ENCODE measurements at regions not wholly inside any gene's neighbourhood (a gene's known extent, or its start where the extent isn't known, plus 50 kb on each side); places are given as distances from the start of the nearest gene placed in this dataset.

DNA sequence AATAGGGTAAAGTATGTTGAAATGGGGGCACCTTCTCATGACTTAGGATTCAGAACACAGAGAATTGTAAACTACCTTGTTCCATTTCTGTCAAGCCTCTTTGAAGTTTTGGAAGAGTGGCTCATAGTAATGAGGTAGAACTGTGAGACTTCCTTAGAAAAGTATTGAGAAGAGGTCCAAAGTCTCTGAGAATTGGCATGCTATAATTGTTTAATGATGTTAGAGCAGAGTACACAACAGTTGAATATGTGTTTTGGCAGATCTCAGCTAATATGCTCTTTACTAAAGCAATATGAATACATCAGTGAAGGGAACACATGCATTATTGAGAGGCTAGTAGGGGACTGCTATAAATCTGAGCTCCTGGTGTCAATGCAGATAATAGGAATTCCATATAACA, 579.4 kb upstream of the RIOK2 start:
- no peak for DNase-seq (ENCODE audit: low spot score)
- Histone ChIP-seq H3K4me3 (no peak overlapping the region), H2AFZ (no peak overlapping the region), H3K9me2 (replicated peaks; ENCODE audit: insufficient read depth) (no peaks in the 10 kb centered on the region), H3K27ac (no peak overlapping the region), H3K4me2 (no peak overlapping the region), H3K9me3 (ENCODE audit: low read depth) (no peaks in the 10 kb centered on the region), H3K4me1 (ENCODE audit: insufficient read depth) (no peaks in the 10 kb centered on the region), H3K79me2 (no peaks in the 10 kb centered on the region), H4K20me1 (ENCODE audit: insufficient read depth, poor library complexity, severe bottlenecking) (no peaks in the 10 kb centered on the region), H3K27me3 (no peaks in the 10 kb centered on the region), H3K36me3 (replicated peaks; ENCODE audit: insufficient read depth, low read depth) (no peaks in the 10 kb centered on the region)
- TF ChIP-seq, protein P1, sequence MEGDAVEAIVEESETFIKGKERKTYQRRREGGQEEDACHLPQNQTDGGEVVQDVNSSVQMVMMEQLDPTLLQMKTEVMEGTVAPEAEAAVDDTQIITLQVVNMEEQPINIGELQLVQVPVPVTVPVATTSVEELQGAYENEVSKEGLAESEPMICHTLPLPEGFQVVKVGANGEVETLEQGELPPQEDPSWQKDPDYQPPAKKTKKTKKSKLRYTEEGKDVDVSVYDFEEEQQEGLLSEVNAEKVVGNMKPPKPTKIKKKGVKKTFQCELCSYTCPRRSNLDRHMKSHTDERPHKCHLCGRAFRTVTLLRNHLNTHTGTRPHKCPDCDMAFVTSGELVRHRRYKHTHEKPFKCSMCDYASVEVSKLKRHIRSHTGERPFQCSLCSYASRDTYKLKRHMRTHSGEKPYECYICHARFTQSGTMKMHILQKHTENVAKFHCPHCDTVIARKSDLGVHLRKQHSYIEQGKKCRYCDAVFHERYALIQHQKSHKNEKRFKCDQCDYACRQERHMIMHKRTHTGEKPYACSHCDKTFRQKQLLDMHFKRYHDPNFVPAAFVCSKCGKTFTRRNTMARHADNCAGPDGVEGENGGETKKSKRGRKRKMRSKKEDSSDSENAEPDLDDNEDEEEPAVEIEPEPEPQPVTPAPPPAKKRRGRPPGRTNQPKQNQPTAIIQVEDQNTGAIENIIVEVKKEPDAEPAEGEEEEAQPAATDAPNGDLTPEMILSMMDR (IDR thresholded peaks at IDR 0.05; ENCODE audit: poor library complexity): no peak
- TF ChIP-seq EZH2phosphoT487 (IDR thresholded peaks at IDR 0.05; ENCODE audit: low read depth, severe bottlenecking, unreplicated experiment) (no peak), EZH2 (IDR thresholded peaks at IDR 0.05; ENCODE audit: borderline replicate concordance) (no peak)

DNA sequence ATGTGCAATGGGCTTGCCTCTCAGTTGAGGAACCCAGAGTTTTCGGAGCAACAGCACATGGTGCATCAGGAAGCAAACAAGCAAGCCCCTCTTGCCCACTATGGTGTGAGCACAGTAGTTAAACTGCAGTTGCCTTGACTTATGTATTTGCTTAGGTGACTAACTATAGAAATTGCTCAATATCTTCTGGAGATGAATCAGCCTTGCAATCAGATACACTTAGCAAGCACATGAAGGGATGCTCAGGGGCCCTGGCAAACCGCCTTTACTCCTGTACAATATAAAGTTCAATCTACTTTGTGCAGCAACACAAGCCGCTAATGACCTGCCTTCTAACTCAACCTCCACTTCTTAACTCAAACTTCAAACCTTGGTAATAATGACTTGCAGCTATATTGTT, 581.7 kb upstream of the RIOK2 start:
- Histone ChIP-seq H3K27ac (no peak overlapping the region), H3K79me2 (no peaks in the 10 kb centered on the region), H4K20me1 (ENCODE audit: insufficient read depth, poor library complexity, severe bottlenecking) (no peaks in the 10 kb centered on the region), H3K9me3 (ENCODE audit: low read depth) (no peaks in the 10 kb centered on the region), H3K9me2 (replicated peaks; ENCODE audit: insufficient read depth) (no peaks in the 10 kb centered on the region), H3K36me3 (replicated peaks; ENCODE audit: insufficient read depth, low read depth) (no peaks in the 10 kb centered on the region), H3K4me1 (ENCODE audit: insufficient read depth) (no peaks in the 10 kb centered on the region), H3K27me3 (no peaks in the 10 kb centered on the region), H2AFZ (no peak overlapping the region), H3K4me2 (no peak overlapping the region), H3K4me3 (no peak overlapping the region)
- TF ChIP-seq EZH2 (IDR thresholded peaks at IDR 0.05; ENCODE audit: borderline replicate concordance): no peak
- TF ChIP-seq, protein P1 (IDR thresholded peaks at IDR 0.05; ENCODE audit: poor library complexity): no peak
- TF ChIP-seq EZH2phosphoT487 (IDR thresholded peaks at IDR 0.05; ENCODE audit: low read depth, severe bottlenecking, unreplicated experiment): no peak
- WGBS (ENCODE audit: low lambda C conversion rate, missing lambda C conversion rate): 93% methylated on average over 3 of the region's 3 CpGs
- DNase-seq (ENCODE audit: low spot score): no peak

DNA sequence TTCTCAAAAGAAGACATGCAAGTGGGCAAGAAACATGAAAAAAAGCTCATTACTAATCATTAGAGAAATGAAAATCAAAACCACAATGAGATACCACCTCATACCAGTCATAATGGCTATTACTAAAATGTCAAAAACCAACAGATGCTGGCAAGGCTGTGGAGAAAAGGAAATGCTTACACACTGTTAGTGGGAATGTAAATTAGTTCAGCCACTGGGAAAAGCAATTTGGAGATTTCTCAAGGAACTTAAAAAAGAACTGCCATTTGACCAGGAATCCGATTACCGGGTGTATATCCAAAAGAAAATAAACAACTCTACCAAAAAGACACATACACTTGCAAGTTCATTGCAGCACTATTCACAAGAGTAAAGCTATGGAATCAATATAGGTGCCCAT, 595.4 kb upstream of the RIOK2 start:
- H3K4me3 ChIP-seq: no peak overlapping the region
- H3K36me3 ChIP-seq (replicated peaks; ENCODE audit: insufficient read depth, low read depth): no peaks in the 10 kb centered on the region
- H3K79me2 ChIP-seq: no peaks in the 10 kb centered on the region
- no peak for DNase-seq (ENCODE audit: low spot score)
- H3K27me3 ChIP-seq: no peaks in the 10 kb centered on the region
- no peaks in the 10 kb centered on the region for H3K4me1 ChIP-seq (ENCODE audit: insufficient read depth)
- no peak overlapping the region for H3K27ac ChIP-seq
- H3K4me2 ChIP-seq: no peak overlapping the region
- H4K20me1 ChIP-seq (ENCODE audit: insufficient read depth, poor library complexity, severe bottlenecking): no peaks in the 10 kb centered on the region
- TF ChIP-seq EZH2 (IDR thresholded peaks at IDR 0.05; ENCODE audit: borderline replicate concordance): no peak
- TF ChIP-seq, protein P1 (IDR thresholded peaks at IDR 0.05; ENCODE audit: poor library complexity): no peak
- no peak for TF ChIP-seq EZH2phosphoT487 (IDR thresholded peaks at IDR 0.05; ENCODE audit: low read depth, severe bottlenecking, unreplicated experiment)
- 95% methylated on average over 2 of the region's 2 CpGs for WGBS (ENCODE audit: low lambda C conversion rate, missing lambda C conversion rate)
- no peaks in the 10 kb centered on the region for H3K9me2 ChIP-seq (replicated peaks; ENCODE audit: insufficient read depth)
- no peak overlapping the region for H2AFZ ChIP-seq
- no peaks in the 10 kb centered on the region for H3K9me3 ChIP-seq (ENCODE audit: low read depth)

DNA sequence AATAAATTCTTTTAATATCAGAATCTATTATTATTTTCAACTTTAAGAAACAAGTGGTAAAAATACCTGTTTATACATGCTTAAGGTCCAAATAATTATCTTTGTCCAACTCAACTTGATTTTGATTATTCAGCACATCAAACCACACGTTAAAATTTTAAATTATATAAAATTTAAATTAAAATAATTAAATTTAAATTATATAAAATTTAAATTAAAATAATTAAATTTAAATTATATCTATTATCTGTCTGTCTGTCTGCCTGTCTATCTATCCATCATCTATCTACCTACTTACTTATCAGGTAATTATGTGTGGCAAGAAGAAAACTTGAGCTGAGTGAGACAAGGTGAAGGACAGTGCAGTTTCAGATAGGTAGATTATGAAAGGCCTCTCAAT, 605.3 kb upstream of the RIOK2 start:
- WGBS (ENCODE audit: low lambda C conversion rate, missing lambda C conversion rate): 84% methylated on average over 1 of the region's 1 CpG
- no peaks in the 10 kb centered on the region for H3K27me3 ChIP-seq
- H4K20me1 ChIP-seq (ENCODE audit: insufficient read depth, poor library complexity, severe bottlenecking): no peaks in the 10 kb centered on the region
- no peak for DNase-seq (ENCODE audit: low spot score)
- no peak overlapping the region for H3K4me3 ChIP-seq
- H3K79me2 ChIP-seq: no peaks in the 10 kb centered on the region
- no peaks in the 10 kb centered on the region for H3K9me3 ChIP-seq (ENCODE audit: low read depth)
- H3K36me3 ChIP-seq (replicated peaks; ENCODE audit: insufficient read depth, low read depth): no peaks in the 10 kb centered on the region
- no peaks in the 10 kb centered on the region for H3K4me1 ChIP-seq (ENCODE audit: insufficient read depth)
- H3K4me2 ChIP-seq: no peak overlapping the region
- H2AFZ ChIP-seq: no peak overlapping the region
- no peaks in the 10 kb centered on the region for H3K9me2 ChIP-seq (replicated peaks; ENCODE audit: insufficient read depth)
- TF ChIP-seq, protein P1 (IDR thresholded peaks at IDR 0.05; ENCODE audit: poor library complexity): no peak
- TF ChIP-seq EZH2 (IDR thresholded peaks at IDR 0.05; ENCODE audit: borderline replicate concordance): no peak
- H3K27ac ChIP-seq: no peak overlapping the region
